DMS53 treated with DMSO at 0.1 percent for 48 hours (cell line): ENCODE measurements at regions not wholly inside any gene's neighbourhood (a gene's known extent, or its start where the extent isn't known, plus 50 kb on each side); places are given as distances from the start of the nearest gene placed in this dataset.
"Not testable (repeated sequence)": the region's sequence is repeated elsewhere in the genome, so short reads cannot be mapped to it uniquely, and the experiment has no call there.

Experiments
- DNase-seq: peaks from one replicate; lab custom pipeline; 2025; ENCODE audit not compliant: unreplicated experiment; lab: John Stamatoyannopoulos, UW

GRCh38 chr17:77824102-77824779 lies 134.3 kb upstream of the TNRC6C start:
- DNase-seq, result no peak

DNA sequence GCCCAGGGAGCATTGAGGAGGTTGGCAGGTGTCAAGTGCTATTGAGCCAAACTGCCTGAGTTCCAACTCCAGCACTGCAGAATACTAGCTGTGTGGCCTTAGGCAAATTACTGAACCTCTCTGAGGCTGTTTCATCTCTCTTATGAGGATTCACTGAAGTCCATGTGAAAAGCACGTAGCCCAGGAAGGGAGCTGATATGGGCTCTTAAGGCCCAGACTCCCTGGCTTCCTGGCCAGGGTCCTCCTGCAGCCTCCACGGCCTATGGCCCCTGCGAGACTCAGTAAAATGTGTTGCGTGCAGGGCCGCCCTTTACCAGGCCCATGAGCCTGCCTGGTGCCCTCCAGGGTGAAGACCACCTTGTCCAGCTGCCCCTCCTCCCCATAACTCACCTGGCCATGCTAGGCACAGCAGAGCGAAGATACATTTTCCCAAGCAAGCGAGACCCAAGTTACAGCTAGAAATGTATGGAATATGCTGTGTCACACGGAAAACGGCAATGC lies 133.7 kb upstream of the TNRC6C start:
- DNase-seq, result no peak

DNA sequence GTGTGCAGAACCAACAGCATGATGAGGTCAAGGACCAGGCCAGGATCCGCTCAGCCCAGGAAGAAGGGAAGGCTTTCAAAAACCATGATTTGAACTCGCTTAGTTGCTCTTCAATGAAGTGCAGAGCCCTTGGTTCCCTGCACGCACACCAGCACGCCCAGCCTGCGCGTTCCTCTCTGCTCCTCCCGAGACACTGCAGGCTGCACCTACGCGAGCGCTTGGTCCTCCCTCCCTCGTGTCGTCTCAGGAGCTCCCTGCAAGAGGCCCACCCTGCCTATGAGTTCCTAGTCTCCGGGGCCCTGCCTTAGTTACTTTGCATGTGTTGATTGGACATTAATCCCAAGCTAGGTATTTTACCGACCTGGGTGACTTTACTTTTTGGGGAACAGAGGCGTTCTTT lies 132.9 kb upstream of the TNRC6C start:
- DNase-seq, result no peak

DNA sequence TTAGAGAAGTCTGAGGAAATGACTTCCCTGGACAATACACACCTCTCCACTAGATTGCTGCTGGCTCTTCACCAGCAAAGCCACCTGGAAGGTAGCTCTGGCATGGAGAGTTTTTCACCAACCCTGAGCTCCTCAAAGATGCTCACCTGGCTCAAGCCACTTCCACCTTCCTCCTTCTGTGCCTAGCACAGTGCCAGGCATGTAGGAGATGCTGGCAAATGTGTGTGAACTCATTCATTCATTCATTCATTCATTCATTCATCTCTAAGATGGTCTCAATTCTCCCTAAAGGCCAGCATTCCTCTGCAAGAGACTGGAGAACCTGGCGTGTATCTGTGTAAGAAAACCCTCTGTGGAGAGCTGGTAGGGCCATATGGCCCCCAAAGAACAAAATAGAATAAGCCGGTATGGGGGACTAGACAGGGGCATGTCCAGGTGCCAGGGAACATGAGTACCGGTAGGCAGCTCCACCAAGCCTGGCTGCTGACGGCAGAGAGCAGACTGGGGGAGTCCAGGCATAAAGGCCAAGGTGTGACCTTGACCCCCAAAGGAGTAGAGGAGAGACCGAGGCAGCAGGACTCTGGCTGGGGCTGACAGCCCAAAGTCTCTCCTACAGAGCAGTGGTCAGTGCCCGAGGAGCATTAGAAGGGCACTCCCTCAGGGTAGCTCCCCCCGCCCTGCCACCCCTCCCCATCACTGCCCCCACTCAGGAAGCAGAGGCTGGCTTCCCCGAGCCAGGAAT lies 132.2 kb upstream of the TNRC6C start:
- no peak for DNase-seq

- no peak for DNase-seq
Observed at GRCh38 chr17:77827039-77827438, 131.5 kb upstream of the TNRC6C start.

- no peak for DNase-seq
Observed at GRCh38 chr17:77827511-77827910, 131.0 kb upstream of the TNRC6C start.

GRCh38 chr17:77828749-77829539 lies 129.6 kb upstream of the TNRC6C start:
- no peak for DNase-seq

DNA sequence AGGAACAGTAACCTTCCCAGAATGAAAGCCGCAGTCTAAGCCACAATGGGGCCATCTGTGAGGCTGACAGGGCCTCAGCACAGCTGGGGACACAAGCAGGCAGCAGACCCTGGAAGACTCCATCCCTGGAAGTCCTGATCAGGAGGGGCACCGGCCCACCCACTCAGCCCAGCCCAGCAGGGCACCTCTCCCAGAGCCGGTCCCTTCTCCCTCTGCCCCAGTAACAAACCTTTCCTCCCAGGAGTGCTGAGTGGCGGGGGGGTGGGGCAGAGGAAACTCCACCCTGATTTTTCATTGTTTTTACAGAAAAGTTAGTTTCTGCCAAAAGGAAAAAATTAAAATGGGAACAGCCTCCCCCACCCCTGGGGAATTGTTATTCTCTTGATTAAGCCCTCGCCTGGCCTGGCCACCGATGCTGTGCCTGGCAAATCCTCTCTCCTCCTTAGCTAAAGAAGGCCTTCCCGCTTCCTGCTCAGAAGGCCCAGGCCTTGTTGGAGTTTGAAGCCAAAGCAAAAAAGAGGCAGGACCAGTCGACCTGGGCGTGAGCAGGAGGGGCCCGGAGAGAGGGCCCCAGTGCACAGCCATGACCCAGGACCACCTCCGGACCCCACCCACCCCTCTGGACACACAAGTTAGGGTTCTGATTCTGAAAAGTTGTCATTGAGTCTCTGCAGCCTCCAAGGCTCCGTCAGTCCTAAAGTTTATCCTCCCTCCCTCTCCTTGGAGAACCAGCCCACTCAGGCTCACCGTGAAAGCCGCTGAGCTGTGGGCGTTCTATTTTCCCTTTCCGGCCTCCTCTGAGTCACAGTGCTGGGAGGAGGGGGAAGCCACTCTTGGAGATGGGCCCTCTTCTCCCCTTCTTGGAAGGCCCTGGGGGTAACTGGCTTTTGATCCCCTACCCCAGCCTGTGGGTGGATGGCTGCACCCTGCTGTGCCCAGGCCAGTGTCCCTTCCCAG lies 128.4 kb upstream of the TNRC6C start:
- no peak for DNase-seq

DNA sequence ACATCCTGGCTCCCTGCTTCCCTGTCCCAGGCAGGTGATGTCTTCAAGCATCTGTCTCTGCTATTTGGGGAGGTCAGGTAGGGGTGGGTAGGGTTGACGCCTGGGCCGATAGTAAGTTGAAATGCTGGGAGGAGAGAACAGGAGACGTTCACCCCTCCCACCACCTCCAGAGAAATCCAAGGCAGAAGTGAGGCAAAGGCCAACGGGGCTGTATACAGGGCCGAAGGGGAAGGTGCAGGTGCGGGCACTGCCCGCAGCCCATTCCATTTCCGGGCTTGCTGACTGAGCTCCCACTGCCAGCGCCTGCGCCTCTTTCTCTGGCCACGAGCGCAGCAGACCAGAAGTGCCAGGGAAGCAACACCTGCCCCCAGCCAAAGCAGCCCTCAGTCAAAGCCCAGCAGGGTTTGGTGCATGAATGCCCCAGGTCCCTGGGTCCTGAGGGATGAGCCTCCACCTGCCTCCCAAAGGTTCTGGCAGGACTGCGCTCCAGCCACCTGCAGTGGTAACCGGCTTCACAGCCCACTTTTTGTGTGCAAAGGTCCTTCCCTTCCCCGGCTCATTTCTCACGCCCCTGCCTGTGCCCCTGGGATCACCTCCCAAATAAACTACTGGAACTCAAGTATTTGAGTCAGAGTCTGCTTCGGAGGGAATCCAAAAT lies 127.6 kb upstream of the TNRC6C start:
- no peak for DNase-seq

GRCh38 chr17:77831474-77832179 lies 126.9 kb upstream of the TNRC6C start:
- no peak for DNase-seq

DNA sequence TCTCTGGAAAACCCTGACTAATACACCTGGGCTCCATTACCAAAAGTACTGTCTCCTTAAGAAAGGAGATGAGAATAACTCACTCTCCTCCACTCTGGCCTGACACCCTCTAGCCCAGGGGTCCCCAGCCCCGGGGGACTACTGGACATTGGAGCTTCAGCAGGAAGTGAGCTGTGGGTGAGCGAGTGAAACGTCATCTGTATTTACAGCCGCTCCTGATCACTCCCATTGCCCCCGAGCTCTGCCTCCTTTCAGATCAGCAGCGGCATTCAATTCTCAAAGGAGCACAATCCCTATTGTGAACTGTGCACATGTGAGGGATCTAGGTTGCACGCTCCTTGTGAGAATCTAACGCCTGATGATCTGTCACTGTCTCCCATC lies 126.3 kb upstream of the TNRC6C start:
- no peak for DNase-seq

GRCh38 chr17:77833769-77834168 lies 124.7 kb upstream of the TNRC6C start:
- no peak for DNase-seq

GRCh38 chr17:77834170-77835115 lies 124.1 kb upstream of the TNRC6C start:
- DNase-seq, result no peak

DNA sequence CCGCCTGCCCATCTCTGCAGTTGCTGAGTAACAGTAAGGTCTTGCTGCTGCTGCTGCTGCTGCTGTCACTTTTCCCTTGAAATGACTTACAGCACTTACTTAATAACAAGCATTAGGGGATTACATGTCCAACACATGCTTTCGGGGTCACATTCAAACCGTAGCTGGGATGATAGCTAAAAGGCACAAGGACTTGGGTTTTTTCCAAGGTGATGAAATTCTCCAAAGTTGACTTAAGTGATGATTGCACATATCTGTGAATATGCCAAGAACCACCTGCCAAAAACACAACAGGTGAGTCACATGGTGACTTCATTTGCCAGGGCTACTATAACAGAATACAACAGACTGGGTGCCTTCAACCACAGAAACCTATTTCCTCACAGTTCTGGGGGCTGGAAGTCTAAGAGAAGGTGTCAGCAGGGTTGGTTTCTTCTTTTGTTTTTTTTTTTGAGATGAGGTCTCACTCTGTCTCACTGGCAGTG lies 121.9 kb upstream of the TNRC6C start:
- no peak for DNase-seq

DNA sequence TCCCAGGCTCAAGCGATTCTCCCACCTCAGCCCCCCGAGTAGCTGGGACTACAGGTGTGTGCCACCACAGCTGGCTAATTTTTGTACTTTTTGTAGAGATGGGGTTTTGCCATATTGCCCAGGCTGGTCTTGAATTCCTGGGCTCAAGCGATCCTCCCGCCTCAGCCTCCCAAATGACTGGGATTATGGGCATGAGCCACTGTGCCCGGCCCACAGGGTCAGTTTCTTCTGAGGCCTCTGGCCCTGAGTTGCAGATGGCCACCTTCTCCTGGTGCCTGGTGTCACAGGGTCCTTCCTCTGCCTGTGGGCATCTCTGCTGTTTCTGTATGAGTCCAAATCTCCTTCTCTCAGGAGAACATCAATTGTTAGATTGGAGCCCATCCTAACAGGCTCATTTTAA lies 121.4 kb upstream of the TNRC6C start:
- DNase-seq, result not testable (repeated sequence)

DNA sequence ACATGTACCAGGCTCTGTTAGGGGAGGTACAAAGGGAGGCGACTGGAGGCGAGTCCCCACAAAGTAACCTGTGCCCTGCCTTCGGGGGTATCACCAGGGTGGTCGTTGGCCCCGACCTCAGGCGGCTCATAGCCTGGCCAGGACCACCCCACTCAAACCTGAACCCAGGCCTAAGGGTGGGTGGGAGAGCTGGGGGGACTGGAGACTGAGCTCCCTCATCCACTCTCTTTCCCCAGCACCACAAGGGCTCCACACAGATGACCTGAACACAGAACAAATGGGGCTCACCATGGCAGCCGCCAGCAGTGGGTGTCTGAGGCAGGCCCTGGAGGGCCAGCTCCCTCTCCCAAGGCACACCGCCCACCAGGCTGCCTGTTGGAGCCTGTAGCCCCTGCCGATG lies 120.6 kb upstream of the TNRC6C start:
- DNase-seq, result no peak

- no peak for DNase-seq
Observed at GRCh38 chr17:77838748-77839697, 119.5 kb upstream of the TNRC6C start.
